Chondrocyte (in vitro differentiated cells): ENCODE measurements at regions not wholly inside any gene's neighbourhood (a gene's known extent, or its start where the extent isn't known, plus 50 kb on each side); places are given as distances from the start of the nearest gene placed in this dataset.
"Not testable (repeated sequence)": the region's sequence is repeated elsewhere in the genome, so short reads cannot be mapped to it uniquely, and the experiment has no call there.

ENCODE experiments used
- DNase-seq: peaks from one replicate; pipeline ENCODE4 v3.0.0; 2021; ENCODE audit warnings: mixed read lengths, low spot score
- H3K27ac Mint-ChIP-seq: one replicate; pipeline ENCODE4 v1.8.0; 2021; ENCODE audit warnings: mild to moderate bottlenecking, moderate library complexity, mixed read lengths; ENCODE audit not compliant: unreplicated experiment
- H3K27me3 Mint-ChIP-seq: 2 replicates; pipeline ENCODE4 v1.8.0; 2021; ENCODE audit warnings: low read depth, mixed read lengths
- H3K36me3 Mint-ChIP-seq: 2 replicates; pipeline ENCODE4 v1.8.0; 2021; ENCODE audit warnings: low read depth, mixed read lengths
- H3K4me1 Mint-ChIP-seq: 2 replicates; pipeline ENCODE4 v1.8.0; 2021; ENCODE audit warnings: low read depth, mild to moderate bottlenecking, mixed read lengths
- H3K4me3 Mint-ChIP-seq: one replicate; pipeline ENCODE4 v1.8.0; 2021; ENCODE audit warnings: mild to moderate bottlenecking, moderate library complexity, mixed read lengths; ENCODE audit not compliant: unreplicated experiment
- H3K9me3 Mint-ChIP-seq: 2 replicates; pipeline ENCODE4 v1.8.0; 2021; ENCODE audit warnings: low read depth, mixed read lengths
- CTCF ChIP-seq: fragments of 200-600 bp; sonication (generic); IDR thresholded peaks from 2 replicates; pipeline ENCODE4 v1.5.0; 2021; ENCODE audit warnings: antibody characterized with exemption, mild to moderate bottlenecking, moderate library complexity

DNA sequence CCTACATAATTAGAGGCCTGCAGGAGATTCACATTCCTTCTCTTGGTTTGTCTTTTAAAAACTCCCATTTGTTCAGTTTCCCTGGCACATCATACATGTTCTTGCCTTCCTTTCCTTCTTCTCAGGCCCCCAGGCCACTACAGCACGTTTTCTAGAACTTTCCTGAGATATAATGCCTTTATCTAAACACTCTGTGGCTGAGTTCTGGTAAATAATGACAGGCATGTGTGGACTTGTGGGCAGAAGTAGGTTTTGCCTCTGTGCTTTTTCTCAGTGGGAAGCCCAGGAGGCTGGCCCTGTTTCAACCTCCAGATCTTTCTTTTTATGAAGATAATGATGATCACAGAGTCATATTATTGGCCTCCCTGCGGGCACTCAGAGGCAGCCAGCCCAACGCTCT is 117.2 kb downstream of the TMX1 start:
- H3K27ac Mint-ChIP-seq, result peak overlapping the region; percentile 69
- H3K9me3 Mint-ChIP-seq, result no peaks in the 10 kb centered on the region
- no peak for TF ChIP-seq CTCF
- H3K36me3 Mint-ChIP-seq, result no peaks in the 10 kb centered on the region
- no peak overlapping the region for H3K4me3 Mint-ChIP-seq
- no peak for DNase-seq
- H3K4me1 Mint-ChIP-seq, result peaks cover 28% of the 10 kb centered on the region
- no peaks in the 10 kb centered on the region for H3K27me3 Mint-ChIP-seq

GRCh38 chr14:51360592-51360991 is 120.5 kb downstream of the TMX1 start:
- Mint-ChIP-seq H3K9me3 (no peaks in the 10 kb centered on the region), H3K4me3 (no peak overlapping the region)

GRCh38 chr14:51365241-51365965 is 125.4 kb downstream of the TMX1 start:
- Mint-ChIP-seq H3K4me1 (peaks cover 2% of the 10 kb centered on the region), H3K9me3 (no peaks in the 10 kb centered on the region), H3K36me3 (no peaks in the 10 kb centered on the region), H3K27ac (no peak overlapping the region), H3K4me3 (no peak overlapping the region), H3K27me3 (no peaks in the 10 kb centered on the region)
- no peak for TF ChIP-seq CTCF
- no peak for DNase-seq

More at GRCh38 chr14:51360592-51360991, 120.5 kb downstream of the TMX1 start:
- no peaks in the 10 kb centered on the region for H3K27me3 Mint-ChIP-seq
- H3K27ac Mint-ChIP-seq, result no peak overlapping the region
- H3K4me1 Mint-ChIP-seq, result peaks cover 22% of the 10 kb centered on the region
- no peaks in the 10 kb centered on the region for H3K36me3 Mint-ChIP-seq
- no peak for DNase-seq
- no peak for TF ChIP-seq CTCF

- H3K36me3 Mint-ChIP-seq, H3K27ac Mint-ChIP-seq, H3K4me3 Mint-ChIP-seq, H3K9me3 Mint-ChIP-seq, H3K27me3 Mint-ChIP-seq, DNase-seq: not testable (repeated sequence)
- peaks cover 12% of the 10 kb centered on the region for H3K4me1 Mint-ChIP-seq
Measured at GRCh38 chr14:51366460-51366859, 126.4 kb downstream of the TMX1 start.

- H3K9me3 Mint-ChIP-seq, H3K27me3 Mint-ChIP-seq, H3K36me3 Mint-ChIP-seq, H3K4me3 Mint-ChIP-seq, DNase-seq: not testable (repeated sequence)
- peaks cover 13% of the 10 kb centered on the region for H3K4me1 Mint-ChIP-seq
- H3K27ac Mint-ChIP-seq, result peak overlapping the region; percentile 37
Measured at GRCh38 chr14:51366866-51367599, 127.0 kb downstream of the TMX1 start.

DNA sequence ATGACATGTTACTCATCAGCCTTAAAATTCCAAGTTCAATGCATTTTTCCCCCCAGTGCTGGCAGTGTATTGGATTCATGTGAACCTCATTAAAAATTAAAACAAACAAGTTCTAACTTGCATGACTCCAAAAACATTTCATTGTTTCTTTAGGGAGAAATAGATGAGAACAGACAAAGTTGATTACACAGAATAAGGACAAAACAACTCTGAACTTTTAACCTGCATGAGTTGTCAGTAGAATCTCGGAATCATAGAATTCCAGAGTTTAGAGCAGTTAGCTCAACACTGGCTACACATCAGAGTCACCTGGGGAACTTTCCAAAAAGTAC is 127.5 kb downstream of the TMX1 start:
- no peak for TF ChIP-seq CTCF
- DNase-seq, result no peak

More for the DNA sequence above, 127.5 kb downstream of the TMX1 start:
- H3K27me3 Mint-ChIP-seq, result no peaks in the 10 kb centered on the region
- peak overlapping the region; percentile 37 for H3K27ac Mint-ChIP-seq
- H3K4me1 Mint-ChIP-seq, result peaks cover 13% of the 10 kb centered on the region
- no peaks in the 10 kb centered on the region for H3K36me3 Mint-ChIP-seq
- H3K4me3 Mint-ChIP-seq, result no peak overlapping the region
- peaks cover 3% of the 10 kb centered on the region for H3K9me3 Mint-ChIP-seq
